Effector memory CD4-positive, alpha-beta T cell (primary cell): ENCODE measurements at regions not wholly inside any gene's neighbourhood (a gene's known extent, or its start where the extent isn't known, plus 50 kb on each side); places are given as distances from the start of the nearest gene placed in this dataset.
"Not testable (repeated sequence)": the region's sequence is repeated elsewhere in the genome, so short reads cannot be mapped to it uniquely, and the experiment has no call there.

Experiments used
- DNase-seq, 3 donors: peaks; one replicate each; pipeline ENCODE4 v3.0.0-alpha.2; 2020
- H3K27ac ChIP-seq: 2 replicates; pipeline ENCODE4 v1.7.0; 2013; ENCODE audit warnings: mild to moderate bottlenecking, low read length, moderate library complexity; ENCODE audit not compliant: insufficient read depth, poor library complexity, severe bottlenecking
- H3K27me3 ChIP-seq: replicated peaks from 2 replicates; pipeline ENCODE4 v1.7.0; 2013; ENCODE audit warnings: mild to moderate bottlenecking, low read length; ENCODE audit not compliant: insufficient read depth, control insufficient read depth, poor library complexity, severe bottlenecking
- H3K36me3 ChIP-seq: 2 replicates; pipeline ENCODE4 v1.7.0; 2013; ENCODE audit warnings: mild to moderate bottlenecking, low read length, moderate library complexity; ENCODE audit not compliant: control insufficient read depth, insufficient read depth
- H3K4me1 ChIP-seq: 2 replicates; pipeline ENCODE4 v1.7.0; 2013; ENCODE audit warnings: low read length, mild to moderate bottlenecking; ENCODE audit not compliant: control insufficient read depth, insufficient read depth, poor library complexity, severe bottlenecking
- H3K4me3 ChIP-seq: 2 replicates; pipeline ENCODE4 v1.7.0; 2013; ENCODE audit warnings: low read length, low read depth, mild to moderate bottlenecking; ENCODE audit not compliant: insufficient read depth, poor library complexity, severe bottlenecking
- H3K9me3 ChIP-seq: 2 replicates; pipeline ENCODE4 v1.7.0; 2013; ENCODE audit warnings: mild to moderate bottlenecking, low read length, moderate library complexity; ENCODE audit not compliant: control insufficient read depth

DNA sequence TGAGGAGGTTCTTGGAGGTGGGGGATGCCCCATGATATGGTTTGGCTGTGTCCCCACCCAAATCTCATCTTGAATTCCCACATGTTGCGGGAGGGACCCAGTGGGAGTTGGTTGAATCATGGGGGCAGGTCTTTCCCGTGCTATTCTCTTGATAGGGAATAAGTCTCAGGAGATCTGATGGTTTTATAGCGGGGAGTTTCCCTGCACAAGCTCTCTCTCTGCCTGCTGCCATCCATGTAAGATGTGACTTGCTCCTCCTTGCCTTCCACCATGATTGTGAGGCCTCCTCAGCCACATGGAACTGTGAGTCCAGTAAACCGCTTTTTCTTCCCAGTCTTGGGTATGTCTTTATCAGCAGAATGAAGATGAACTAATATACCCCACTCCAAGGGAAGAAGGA, 241.0 kb downstream of the BUB3 start:
- H3K4me1 ChIP-seq, H3K9me3 ChIP-seq, H3K4me3 ChIP-seq, H3K27ac ChIP-seq, H3K36me3 ChIP-seq, H3K27me3 ChIP-seq, DNase-seq: not testable (repeated sequence)

- Histone ChIP-seq H3K27me3 (no peaks in the 10 kb centered on the region), H3K9me3 (no peaks in the 10 kb centered on the region), H3K27ac (no peak overlapping the region), H3K36me3 (no peaks in the 10 kb centered on the region), H3K4me1 (no peaks in the 10 kb centered on the region), H3K4me3 (no peak overlapping the region)
- DNase-seq = no peak
Measured at GRCh38 chr10:123395906-123396305, 241.7 kb downstream of the BUB3 start.

GRCh38 chr10:123398180-123398591, 244.0 kb downstream of the BUB3 start:
- H3K4me3 ChIP-seq = no peak overlapping the region
- H3K9me3 ChIP-seq = no peaks in the 10 kb centered on the region
- DNase-seq = no peak
- no peaks in the 10 kb centered on the region for H3K27me3 ChIP-seq
- no peaks in the 10 kb centered on the region for H3K4me1 ChIP-seq
- H3K27ac ChIP-seq = no peak overlapping the region
- no peaks in the 10 kb centered on the region for H3K36me3 ChIP-seq

- Histone ChIP-seq H3K9me3 (peaks cover 4% of the 10 kb centered on the region), H3K4me3 (no peak overlapping the region), H3K4me1 (no peaks in the 10 kb centered on the region), H3K27ac (no peak overlapping the region), H3K36me3 (no peaks in the 10 kb centered on the region), H3K27me3 (no peaks in the 10 kb centered on the region)
- DNase-seq = no peak
Measured at GRCh38 chr10:123398756-123399155, 244.6 kb downstream of the BUB3 start.

DNA sequence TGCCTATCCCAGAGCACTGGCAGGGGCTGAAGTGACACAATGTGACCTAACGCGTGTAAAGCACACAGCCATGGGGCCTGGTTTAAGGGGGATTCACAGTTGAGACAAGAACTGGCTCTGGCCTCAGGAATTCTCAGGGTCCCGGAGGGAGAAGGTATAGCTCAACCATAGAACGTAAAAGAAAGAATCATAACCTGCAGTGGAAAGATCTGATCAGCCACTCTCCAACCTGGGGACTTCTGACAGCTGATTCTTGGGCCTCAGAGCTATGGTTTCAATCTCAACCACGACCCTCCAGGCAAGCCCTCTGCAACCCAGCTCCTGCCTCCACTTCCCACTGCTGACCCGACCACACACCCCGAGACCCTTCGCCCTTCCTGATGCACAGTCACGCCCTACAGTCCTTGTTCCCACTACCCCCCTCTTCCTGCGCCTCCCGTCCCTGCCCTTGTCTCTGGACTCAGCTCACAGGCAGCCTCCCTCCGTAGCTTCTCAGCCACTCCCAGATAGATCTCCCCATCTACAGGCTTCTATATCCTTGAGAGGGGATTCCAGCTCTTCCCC, 245.2 kb downstream of the BUB3 start:
- no peak for DNase-seq
- Histone ChIP-seq H3K4me1 (no peaks in the 10 kb centered on the region), H3K27ac (no peak overlapping the region), H3K36me3 (no peaks in the 10 kb centered on the region), H3K4me3 (no peak overlapping the region), H3K27me3 (no peaks in the 10 kb centered on the region), H3K9me3 (peaks cover 5% of the 10 kb centered on the region)

GRCh38 chr10:123402021-123402420, 247.8 kb downstream of the BUB3 start:
- Histone ChIP-seq H3K9me3 (peaks cover 5% of the 10 kb centered on the region), H3K4me1 (no peaks in the 10 kb centered on the region), H3K36me3 (no peaks in the 10 kb centered on the region), H3K4me3 (no peak overlapping the region), H3K27ac (no peak overlapping the region), H3K27me3 (no peaks in the 10 kb centered on the region)
- no peak for DNase-seq

DNA sequence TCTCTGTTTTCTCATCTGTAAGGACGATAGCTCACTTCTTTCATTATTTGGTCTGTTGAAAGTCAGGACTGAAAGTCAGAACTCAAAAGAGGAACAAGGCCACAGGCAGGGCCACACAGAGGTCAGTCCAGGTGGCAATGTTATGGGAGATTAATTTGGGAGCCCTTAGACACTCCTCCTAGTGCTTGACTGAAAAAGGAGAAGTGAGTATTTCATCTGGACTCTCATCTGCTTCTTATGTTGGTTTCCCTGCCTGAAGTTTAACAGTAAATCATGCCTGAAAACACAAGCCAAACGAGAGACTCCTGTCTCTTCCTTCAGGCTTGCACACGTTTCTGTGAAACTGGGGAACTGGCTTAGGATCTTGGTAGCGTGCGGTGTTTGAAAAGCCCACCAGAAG, 248.5 kb downstream of the BUB3 start:
- H3K4me1 ChIP-seq = no peaks in the 10 kb centered on the region
- peaks cover 5% of the 10 kb centered on the region for H3K9me3 ChIP-seq
- H3K27ac ChIP-seq = no peak overlapping the region
- no peaks in the 10 kb centered on the region for H3K27me3 ChIP-seq
- H3K4me3 ChIP-seq = no peak overlapping the region
- H3K36me3 ChIP-seq = no peaks in the 10 kb centered on the region
- DNase-seq = no peak

GRCh38 chr10:123404357-123404756, 250.2 kb downstream of the BUB3 start:
- Histone ChIP-seq H3K4me1 (no peaks in the 10 kb centered on the region), H3K27ac (no peak overlapping the region), H3K9me3 (peaks cover 5% of the 10 kb centered on the region), H3K36me3 (no peaks in the 10 kb centered on the region), H3K27me3 (no peaks in the 10 kb centered on the region), H3K4me3 (no peak overlapping the region)
- no peak for DNase-seq

GRCh38 chr10:123408660-123409059, 254.5 kb downstream of the BUB3 start:
- H3K27ac ChIP-seq = no peak overlapping the region
- no peaks in the 10 kb centered on the region for H3K36me3 ChIP-seq
- H3K9me3 ChIP-seq = peaks cover 3% of the 10 kb centered on the region
- H3K27me3 ChIP-seq = no peaks in the 10 kb centered on the region
- H3K4me3 ChIP-seq = no peak overlapping the region
- H3K4me1 ChIP-seq = no peaks in the 10 kb centered on the region
- no peak for DNase-seq

GRCh38 chr10:123409426-123409825, 255.2 kb downstream of the BUB3 start:
- no peak for DNase-seq
- H3K27ac ChIP-seq = no peak overlapping the region
- no peaks in the 10 kb centered on the region for H3K9me3 ChIP-seq
- no peak overlapping the region for H3K4me3 ChIP-seq
- no peaks in the 10 kb centered on the region for H3K36me3 ChIP-seq
- H3K4me1 ChIP-seq = no peaks in the 10 kb centered on the region
- no peaks in the 10 kb centered on the region for H3K27me3 ChIP-seq

DNA sequence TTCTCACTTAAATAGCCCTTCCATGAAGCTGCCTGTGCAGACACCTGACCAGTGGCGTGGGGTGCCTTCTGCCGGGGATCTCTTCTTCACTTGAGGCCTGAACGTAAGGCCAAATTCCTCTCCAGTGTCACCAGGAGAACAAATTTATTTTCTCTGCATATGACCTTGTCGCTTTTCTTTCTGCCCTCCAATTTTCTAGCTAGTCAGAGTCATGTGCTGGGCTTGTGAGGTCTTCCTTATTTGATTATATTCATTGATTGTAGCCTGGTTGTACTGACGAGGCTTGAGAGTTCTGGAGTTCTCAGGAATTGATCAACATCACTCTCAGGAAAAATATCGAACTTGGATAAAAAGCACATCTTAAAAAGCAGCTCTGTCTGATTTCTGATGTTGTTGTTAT, 255.7 kb downstream of the BUB3 start:
- Histone ChIP-seq H3K4me1 (no peaks in the 10 kb centered on the region), H3K36me3 (no peaks in the 10 kb centered on the region)
- no peak for DNase-seq

More for the DNA sequence above, 255.7 kb downstream of the BUB3 start:
- H3K4me3 ChIP-seq = no peak overlapping the region
- H3K27me3 ChIP-seq = no peaks in the 10 kb centered on the region
- no peak overlapping the region for H3K27ac ChIP-seq
- no peaks in the 10 kb centered on the region for H3K9me3 ChIP-seq
